ENCODE measurements at regions not wholly inside any gene's neighbourhood (a gene's known extent, or its start where the extent isn't known, plus 50 kb on each side); places are given as distances from the start of the nearest gene placed in this dataset.

DNA sequence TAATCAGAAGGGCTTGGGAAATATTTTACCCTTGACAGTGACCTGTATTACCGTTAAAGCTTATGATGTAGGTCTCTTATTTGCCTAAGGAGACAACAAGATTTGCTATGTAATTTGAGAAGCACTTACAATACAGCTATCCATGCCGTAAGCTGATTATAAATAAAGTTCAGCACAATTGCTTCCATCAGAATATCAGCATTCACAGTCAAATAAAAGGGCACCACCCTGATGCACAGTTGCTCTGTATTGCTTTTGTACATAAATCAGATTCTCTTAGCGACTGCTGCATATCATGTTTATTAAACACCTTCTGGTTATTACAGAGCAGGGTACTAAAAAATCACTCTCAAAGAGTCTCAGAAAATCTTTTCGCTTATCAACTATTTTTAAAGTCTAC is 67.3 kb upstream of the VRK1 start:
- no peaks in the 10 kb centered on the region for H3K79me2 ChIP-seq (ENCODE audit: insufficient read depth, low read length)
- no peak overlapping the region for H3K4me2 ChIP-seq (ENCODE audit: low read depth, low read length, poor library complexity, severe bottlenecking)
- no peaks in the 10 kb centered on the region for H3K4me1 ChIP-seq (ENCODE audit: insufficient read depth, low read length, poor library complexity, severe bottlenecking)
- H4K20me1 ChIP-seq (ENCODE audit: insufficient read depth, low read length, poor library complexity, severe bottlenecking), result no peaks in the 10 kb centered on the region
- TF ChIP-seq EZH2phosphoT487 (IDR thresholded peaks at IDR 0.05; ENCODE audit: borderline replicate concordance), result no peak
- TF ChIP-seq CTCF (conservative IDR thresholded peaks at IDR 0.05; ENCODE audit: low read length), result no peak
- no peaks in the 10 kb centered on the region for H3F3A ChIP-seq (ENCODE audit: low read depth)
- peaks cover 6% of the 10 kb centered on the region for H3K27me3 ChIP-seq (ENCODE audit: insufficient read depth, low read length, poor library complexity, severe bottlenecking)
- no peaks in the 10 kb centered on the region for H3K9me2 ChIP-seq (replicated peaks; ENCODE audit: low read depth, low read length)
- H3K36me3 ChIP-seq (ENCODE audit: insufficient read depth, low read length), result no peaks in the 10 kb centered on the region
- no peak overlapping the region for H3K9ac ChIP-seq (ENCODE audit: low read depth, low read length, poor library complexity, severe bottlenecking)
- no peak overlapping the region for H2AFZ ChIP-seq (ENCODE audit: low read length)
- H3K9me3 ChIP-seq (ENCODE audit: insufficient read depth, low read depth, low read length), result no peaks in the 10 kb centered on the region
- no peak overlapping the region for H3K4me3 ChIP-seq (ENCODE audit: low read length, poor library complexity, severe bottlenecking)

DNA sequence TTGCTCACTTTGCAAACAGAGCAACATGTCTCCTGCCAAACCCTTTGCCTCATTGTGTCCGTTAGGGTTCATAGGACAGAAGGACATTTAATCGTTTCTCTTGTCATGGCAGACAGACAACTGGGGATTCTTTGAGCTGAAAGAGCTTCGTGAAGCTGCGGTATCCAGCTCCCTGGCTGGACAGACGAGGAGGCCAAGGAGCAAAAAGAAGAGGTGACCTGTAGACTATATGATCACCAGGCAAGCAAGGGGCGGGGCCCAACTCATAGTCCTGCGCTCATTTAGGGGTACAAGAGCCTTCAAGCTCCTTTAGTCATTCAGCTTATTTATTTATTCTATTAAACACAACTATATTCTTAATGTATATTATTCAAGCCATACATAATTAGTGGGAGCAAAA is 66.8 kb upstream of the VRK1 start:
- no peaks in the 10 kb centered on the region for H3K79me2 ChIP-seq (ENCODE audit: insufficient read depth, low read length)
- no peaks in the 10 kb centered on the region for H4K20me1 ChIP-seq (ENCODE audit: insufficient read depth, low read length, poor library complexity, severe bottlenecking)
- TF ChIP-seq CTCF (conservative IDR thresholded peaks at IDR 0.05; ENCODE audit: low read length) (no peak), EZH2phosphoT487 (IDR thresholded peaks at IDR 0.05; ENCODE audit: borderline replicate concordance) (no peak)
- H3F3A ChIP-seq (ENCODE audit: low read depth), result no peaks in the 10 kb centered on the region
- no peak overlapping the region for H2AFZ ChIP-seq (ENCODE audit: low read length)
- no peaks in the 10 kb centered on the region for H3K36me3 ChIP-seq (ENCODE audit: insufficient read depth, low read length)
- no peaks in the 10 kb centered on the region for H3K9me2 ChIP-seq (replicated peaks; ENCODE audit: low read depth, low read length)
- H3K9me3 ChIP-seq (ENCODE audit: insufficient read depth, low read depth, low read length), result no peaks in the 10 kb centered on the region
- H3K9ac ChIP-seq (ENCODE audit: low read depth, low read length, poor library complexity, severe bottlenecking), result no peak overlapping the region
- H3K4me2 ChIP-seq (ENCODE audit: low read depth, low read length, poor library complexity, severe bottlenecking), result no peak overlapping the region
- no peaks in the 10 kb centered on the region for H3K4me1 ChIP-seq (ENCODE audit: insufficient read depth, low read length, poor library complexity, severe bottlenecking)
- H3K4me3 ChIP-seq (ENCODE audit: low read length, poor library complexity, severe bottlenecking), result no peak overlapping the region
- peaks cover 11% of the 10 kb centered on the region for H3K27me3 ChIP-seq (ENCODE audit: insufficient read depth, low read length, poor library complexity, severe bottlenecking)

- Histone ChIP-seq H3K79me2 (ENCODE audit: insufficient read depth, low read length) (no peaks in the 10 kb centered on the region), H3K9ac (ENCODE audit: low read depth, low read length, poor library complexity, severe bottlenecking) (no peak overlapping the region), H3K4me1 (ENCODE audit: insufficient read depth, low read length, poor library complexity, severe bottlenecking) (no peaks in the 10 kb centered on the region), H3K4me2 (ENCODE audit: low read depth, low read length, poor library complexity, severe bottlenecking) (no peak overlapping the region), H3K9me3 (ENCODE audit: insufficient read depth, low read depth, low read length) (no peaks in the 10 kb centered on the region), H3F3A (ENCODE audit: low read depth) (no peaks in the 10 kb centered on the region), H3K4me3 (ENCODE audit: low read length, poor library complexity, severe bottlenecking) (no peak overlapping the region), H3K36me3 (ENCODE audit: insufficient read depth, low read length) (no peaks in the 10 kb centered on the region), H2AFZ (ENCODE audit: low read length) (no peak overlapping the region), H3K27me3 (ENCODE audit: insufficient read depth, low read length, poor library complexity, severe bottlenecking) (peaks cover 15% of the 10 kb centered on the region), H3K9me2 (replicated peaks; ENCODE audit: low read depth, low read length) (no peaks in the 10 kb centered on the region), H4K20me1 (ENCODE audit: insufficient read depth, low read length, poor library complexity, severe bottlenecking) (no peaks in the 10 kb centered on the region)
- TF ChIP-seq EZH2phosphoT487 (IDR thresholded peaks at IDR 0.05; ENCODE audit: borderline replicate concordance), result no peak
Observed at GRCh38 chr14:96734076-96734622, 63.0 kb upstream of the VRK1 start.

DNA sequence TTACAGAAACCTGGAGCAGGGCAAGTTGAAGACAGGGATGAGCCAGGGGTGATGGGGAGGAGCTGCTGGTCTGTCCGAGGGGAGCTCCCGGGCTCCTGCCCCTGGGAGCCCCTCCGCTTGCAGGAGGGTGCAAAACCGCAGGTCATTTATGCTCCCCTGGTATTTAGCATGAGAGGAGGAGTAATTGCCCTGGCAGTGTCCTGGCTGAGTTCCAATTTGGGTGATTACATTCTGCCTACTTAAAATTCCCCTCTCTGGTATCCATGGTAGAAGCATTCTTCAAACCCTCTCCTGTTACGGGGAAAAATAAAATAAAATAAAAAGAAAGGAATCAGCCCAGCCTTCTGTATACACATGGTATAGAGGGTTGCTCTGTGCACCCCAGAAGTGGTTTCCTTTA is 61.7 kb upstream of the VRK1 start:
- Histone ChIP-seq H2AFZ (ENCODE audit: low read length) (no peak overlapping the region), H3K4me3 (ENCODE audit: low read length, poor library complexity, severe bottlenecking) (no peak overlapping the region), H3K9me3 (ENCODE audit: insufficient read depth, low read depth, low read length) (no peaks in the 10 kb centered on the region), H3K4me1 (ENCODE audit: insufficient read depth, low read length, poor library complexity, severe bottlenecking) (no peaks in the 10 kb centered on the region), H3K36me3 (ENCODE audit: insufficient read depth, low read length) (no peaks in the 10 kb centered on the region), H3K9ac (ENCODE audit: low read depth, low read length, poor library complexity, severe bottlenecking) (no peak overlapping the region), H3K9me2 (replicated peaks; ENCODE audit: low read depth, low read length) (no peaks in the 10 kb centered on the region), H3K4me2 (ENCODE audit: low read depth, low read length, poor library complexity, severe bottlenecking) (no peak overlapping the region), H3F3A (ENCODE audit: low read depth) (no peaks in the 10 kb centered on the region), H3K79me2 (ENCODE audit: insufficient read depth, low read length) (no peaks in the 10 kb centered on the region), H4K20me1 (ENCODE audit: insufficient read depth, low read length, poor library complexity, severe bottlenecking) (no peaks in the 10 kb centered on the region), H3K27me3 (ENCODE audit: insufficient read depth, low read length, poor library complexity, severe bottlenecking) (peaks cover 15% of the 10 kb centered on the region)
- TF ChIP-seq EZH2phosphoT487 (IDR thresholded peaks at IDR 0.05; ENCODE audit: borderline replicate concordance) (no peak), CTCF (conservative IDR thresholded peaks at IDR 0.05; ENCODE audit: low read length) (no peak)
